Activated CD8-positive, alpha-beta memory T cell treated with anti-CD3 and anti-CD28 coated beads, Interleukin-2, amount 50 U/mL, for 1 hour (primary cell): ENCODE measurements at regions not wholly inside any gene's neighbourhood (a gene's known extent, or its start where the extent isn't known, plus 50 kb on each side); places are given as distances from the start of the nearest gene placed in this dataset.
"Not testable (repeated sequence)": the region's sequence is repeated elsewhere in the genome, so short reads cannot be mapped to it uniquely, and the experiment has no call there.

Source experiments
- DNase-seq: peaks from one replicate; pipeline ENCODE4 v3.0.0-alpha.2; 2020; ENCODE audit errors: extremely low read depth

DNA sequence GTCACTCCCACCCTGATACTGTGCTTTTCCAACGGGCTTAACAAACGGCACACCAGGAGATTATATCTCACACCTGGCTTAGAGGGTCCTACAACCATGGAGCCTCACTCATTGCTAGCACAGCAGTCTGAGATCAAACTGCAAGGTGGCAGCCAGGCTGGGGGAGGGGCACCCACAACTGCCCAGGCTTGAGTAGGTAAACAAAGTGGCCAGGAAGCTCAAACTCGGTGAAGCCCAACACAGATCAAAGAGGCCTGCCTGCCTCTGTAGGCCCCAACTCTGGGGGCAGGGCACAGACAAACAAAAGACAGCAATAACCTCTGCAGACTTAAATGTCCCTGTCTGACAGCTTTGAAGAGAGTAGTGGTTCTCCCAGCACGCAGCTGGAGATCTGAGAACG, 1022.6 kb downstream of the RAB28 start:
- DNase-seq, result not testable (repeated sequence)

DNA sequence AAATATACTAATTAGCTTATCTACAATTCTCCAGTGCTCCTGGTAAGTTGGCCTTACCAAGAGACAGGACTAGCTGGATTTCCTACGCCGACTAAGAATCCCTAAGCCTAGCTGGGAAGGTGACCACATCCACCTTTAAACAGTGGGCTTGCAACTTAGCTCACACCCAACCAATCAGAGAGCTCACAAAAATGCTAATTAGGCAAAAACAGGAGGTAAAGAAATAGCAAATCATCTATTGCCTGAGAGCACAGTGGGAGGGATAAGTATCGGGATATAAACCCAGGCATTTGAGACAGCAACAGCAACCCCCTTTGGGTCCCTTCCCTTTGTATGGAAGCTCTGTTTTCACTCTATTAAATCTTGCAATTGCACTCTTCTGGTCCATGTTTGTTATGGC, 1025.0 kb downstream of the RAB28 start:
- DNase-seq, result no peak

DNA sequence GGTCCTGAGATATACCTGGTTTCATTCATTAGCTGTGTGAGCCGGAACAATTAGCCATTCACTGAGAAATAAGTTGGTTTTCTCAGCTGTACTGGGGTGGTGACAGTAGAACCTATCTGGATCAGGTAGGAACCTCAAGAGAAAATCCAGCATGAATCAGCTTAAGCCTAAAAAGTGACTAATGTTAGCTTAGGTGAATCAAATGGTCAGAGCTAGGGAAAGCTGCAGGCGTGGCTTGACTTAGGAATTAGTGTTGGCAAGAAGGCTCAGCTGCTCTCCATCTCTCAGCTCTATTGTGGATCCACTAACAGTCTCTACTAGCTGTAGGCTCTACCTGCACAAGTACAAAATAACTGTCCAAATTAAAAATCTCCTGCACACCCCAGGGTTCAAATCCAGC, 1025.5 kb downstream of the RAB28 start:
- DNase-seq, result no peak

DNA sequence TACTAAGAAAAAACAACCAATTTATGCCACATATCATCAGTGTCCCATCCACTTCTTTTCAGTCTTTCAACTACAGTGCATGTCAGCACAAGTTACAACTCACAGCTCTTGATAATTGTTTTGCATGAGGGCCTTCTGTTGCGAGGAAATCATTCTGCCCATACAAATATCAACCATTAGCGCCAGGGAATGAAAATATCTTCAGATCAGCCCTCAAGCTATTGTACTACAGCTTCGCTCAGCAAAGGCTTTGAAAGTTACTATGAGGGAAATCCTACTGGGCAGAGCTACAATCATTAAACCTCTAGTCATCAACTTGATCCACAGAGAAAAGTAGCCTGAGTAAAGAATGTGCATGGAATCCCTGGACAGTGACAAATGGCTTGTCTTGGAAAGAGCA, 1023.6 kb upstream of the HS3ST1 start:
- no peak for DNase-seq

GRCh38 chr4:12447451-12447850, 1018.8 kb upstream of the HS3ST1 start:
- DNase-seq, result no peak

- DNase-seq, result no peak
Measured at GRCh38 chr4:12446657-12447185, 1018.0 kb upstream of the HS3ST1 start.

GRCh38 chr4:12446256-12446655, 1017.6 kb upstream of the HS3ST1 start:
- DNase-seq, result no peak

DNA sequence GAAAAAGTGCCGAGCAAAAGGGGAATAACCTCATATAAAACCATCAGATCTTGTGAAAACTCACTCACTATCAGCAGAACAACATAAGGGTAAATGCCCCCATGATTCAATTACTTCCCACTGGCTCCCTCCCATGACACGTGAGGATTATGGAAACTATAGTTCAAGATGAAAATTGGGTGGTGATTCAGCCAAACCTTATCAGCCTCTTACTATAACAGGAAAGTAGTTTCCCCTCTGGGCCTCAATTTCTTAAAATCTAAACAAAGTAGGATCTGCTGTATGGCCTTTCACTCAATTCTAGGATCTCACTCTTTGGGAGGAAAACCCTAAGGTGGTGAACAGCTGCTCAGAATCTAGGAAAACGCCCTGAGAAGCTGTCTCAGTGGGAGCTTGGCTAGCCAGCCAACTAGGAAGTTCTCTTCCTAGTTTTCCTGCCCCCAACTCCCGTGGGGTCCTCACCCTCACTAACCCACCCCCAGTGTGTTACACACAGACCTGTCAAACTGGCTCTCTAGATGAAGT, 1017.1 kb upstream of the HS3ST1 start:
- DNase-seq, result no peak

- DNase-seq, result no peak
Measured at GRCh38 chr4:12439633-12440305, 1011.1 kb upstream of the HS3ST1 start.

DNA sequence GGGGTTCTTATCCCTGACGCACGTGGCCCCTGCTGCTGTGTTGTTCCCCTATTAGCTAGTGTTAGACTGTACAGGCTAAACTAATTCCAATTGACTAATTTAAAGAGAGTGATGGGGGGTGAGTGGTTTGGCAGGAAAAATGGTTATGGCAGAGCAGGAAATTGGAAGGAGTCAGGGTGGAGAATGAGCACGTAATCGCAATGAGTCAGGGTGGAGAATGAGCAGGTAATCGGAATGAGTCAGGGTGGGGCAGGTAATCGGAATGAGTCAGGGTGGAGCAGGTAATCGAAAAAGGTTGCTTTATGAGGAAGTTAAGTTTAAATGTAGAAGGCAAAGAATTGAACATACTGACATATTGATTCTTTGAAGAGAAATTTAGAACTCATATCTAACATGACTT, 1002.6 kb upstream of the HS3ST1 start:
- not testable (repeated sequence) for DNase-seq

- no peak for DNase-seq
Measured at GRCh38 chr4:12421364-12421763, 992.7 kb upstream of the HS3ST1 start.

DNA sequence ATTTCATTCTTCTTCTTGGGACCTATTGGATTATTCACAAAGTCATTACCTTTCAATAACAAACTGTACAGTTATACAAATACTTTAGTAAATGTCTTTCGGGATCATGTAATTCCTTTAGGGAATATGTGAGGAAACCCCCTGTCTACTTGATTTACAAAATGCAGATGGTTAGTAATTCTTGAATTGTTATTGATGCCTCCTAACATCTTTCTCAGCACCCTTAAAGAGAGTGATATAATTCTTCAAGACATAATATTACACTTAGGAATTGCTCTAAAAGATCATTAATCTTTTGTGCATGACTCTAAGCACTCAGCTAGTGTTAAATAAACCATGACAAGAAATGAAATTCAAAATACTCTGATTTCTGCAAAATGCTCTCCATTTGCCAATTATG, 988.1 kb upstream of the HS3ST1 start:
- DNase-seq, result no peak

- DNase-seq, result no peak
Measured at GRCh38 chr4:12414181-12414812, 985.6 kb upstream of the HS3ST1 start.

DNA sequence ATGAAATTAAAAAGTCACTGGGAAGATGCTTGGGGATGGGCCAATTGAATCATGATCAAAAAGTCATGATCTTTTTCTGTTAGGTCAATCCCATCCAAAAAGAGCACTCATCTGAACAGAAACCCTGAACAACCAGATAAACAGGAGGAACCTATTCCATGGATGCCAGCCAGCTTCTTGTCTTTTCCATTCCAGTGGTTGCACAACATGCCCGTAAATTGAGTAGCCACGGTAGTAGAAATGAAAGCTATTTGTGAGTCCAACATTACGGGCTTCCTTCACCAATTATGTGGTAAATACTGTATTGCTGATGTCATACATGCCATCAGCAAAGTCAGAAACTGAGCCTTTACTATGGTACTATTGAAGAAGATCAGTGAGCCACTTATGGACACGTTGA, 982.4 kb upstream of the HS3ST1 start:
- no peak for DNase-seq

- DNase-seq, result no peak
Measured at GRCh38 chr4:12409507-12410190, 981.0 kb upstream of the HS3ST1 start.

GRCh38 chr4:12408364-12408763, 979.7 kb upstream of the HS3ST1 start:
- DNase-seq, result no peak

DNA sequence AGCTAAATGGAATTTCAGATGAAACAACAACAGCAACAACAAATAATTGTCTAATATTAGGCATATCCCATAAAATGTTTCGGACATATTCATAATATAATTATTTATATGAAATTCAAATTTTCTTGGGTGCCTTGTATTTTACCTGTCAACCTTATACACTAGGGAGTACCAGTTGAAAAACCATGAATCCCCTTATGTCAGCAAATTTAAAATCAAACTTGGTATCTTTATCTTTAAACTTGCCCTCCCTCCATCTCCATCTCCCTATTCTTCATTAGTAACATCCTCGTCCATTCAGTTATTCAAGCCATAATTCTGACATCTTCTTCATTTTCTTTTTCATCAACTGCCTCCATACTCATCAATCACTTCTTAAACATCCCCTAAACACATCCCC, 974.5 kb upstream of the HS3ST1 start:
- no peak for DNase-seq

DNA sequence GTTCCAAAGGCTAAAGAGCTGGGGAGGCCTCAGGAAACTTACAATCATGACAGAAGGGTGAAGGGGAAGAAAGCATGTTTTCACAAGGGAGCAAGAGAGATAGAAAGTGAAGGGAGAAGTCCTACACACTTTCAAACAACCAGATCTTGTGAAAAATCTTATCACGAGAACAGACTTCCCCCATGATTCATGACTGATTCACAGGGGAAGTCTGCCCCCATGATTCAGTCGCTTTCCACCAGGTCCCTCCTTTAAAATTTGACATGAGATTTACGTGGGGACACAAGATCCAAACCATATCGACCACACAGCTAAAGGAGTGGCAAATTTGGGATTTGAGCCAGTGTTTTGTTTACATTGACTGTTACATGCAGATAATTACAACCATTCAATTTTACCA, 971.1 kb upstream of the HS3ST1 start:
- no peak for DNase-seq

GRCh38 chr4:12393631-12394262, 965.1 kb upstream of the HS3ST1 start:
- no peak for DNase-seq

- DNase-seq, result no peak
Measured at GRCh38 chr4:12389604-12390003, 960.9 kb upstream of the HS3ST1 start.

- no peak for DNase-seq
Measured at GRCh38 chr4:12382567-12382966, 953.9 kb upstream of the HS3ST1 start.

GRCh38 chr4:12379191-12379590, 950.5 kb upstream of the HS3ST1 start:
- DNase-seq, result no peak
